NCI-H2107 (cell line): ENCODE measurements at regions not wholly inside any gene's neighbourhood (a gene's known extent, or its start where the extent isn't known, plus 50 kb on each side); places are given as distances from the start of the nearest gene placed in this dataset.

Experiments used
- DNase-seq: peaks from one replicate; lab custom pipeline; 2025; lab: John Stamatoyannopoulos, UW

- DNase-seq: no peak
Measured at GRCh38 chr1:221162939-221163338, 283.7 kb downstream of the HLX start.

- no peak for DNase-seq
Measured at GRCh38 chr1:221164029-221164428, 284.8 kb downstream of the HLX start.

GRCh38 chr1:221164951-221165838 is 286.0 kb downstream of the HLX start:
- no peak for DNase-seq

GRCh38 chr1:221165839-221166500 is 286.7 kb downstream of the HLX start:
- no peak for DNase-seq

- no peak for DNase-seq
Measured at GRCh38 chr1:221166559-221167318, 287.5 kb downstream of the HLX start.

- no peak for DNase-seq
Measured at GRCh38 chr1:221169447-221169889, 290.2 kb downstream of the HLX start.

GRCh38 chr1:221170171-221170570 is 290.9 kb downstream of the HLX start:
- no peak for DNase-seq

- no peak for DNase-seq
Measured at GRCh38 chr1:221171768-221172167, 292.5 kb downstream of the HLX start.

- no peak for DNase-seq
Measured at GRCh38 chr1:221172841-221173240, 293.6 kb downstream of the HLX start.

- DNase-seq: no peak
Measured at GRCh38 chr1:221174330-221174993, 295.2 kb downstream of the HLX start.

- DNase-seq: no peak
Measured at GRCh38 chr1:221175249-221175648, 296.0 kb downstream of the HLX start.

GRCh38 chr1:221180704-221181368 is 301.6 kb downstream of the HLX start:
- DNase-seq: no peak

GRCh38 chr1:221182791-221183533 is 303.7 kb downstream of the HLX start:
- DNase-seq: no peak

GRCh38 chr1:221184131-221184794 is 305.0 kb downstream of the HLX start:
- no peak for DNase-seq

- no peak for DNase-seq
Measured at GRCh38 chr1:221187174-221187573, 307.9 kb downstream of the HLX start.

- no peak for DNase-seq
Measured at GRCh38 chr1:221188458-221188857, 309.2 kb downstream of the HLX start.

- no peak for DNase-seq
Measured at GRCh38 chr1:221190249-221190648, 311.0 kb downstream of the HLX start.

- no peak for DNase-seq
Measured at GRCh38 chr1:221192055-221192454, 312.8 kb downstream of the HLX start.

- DNase-seq: no peak
Measured at GRCh38 chr1:221200464-221200863, 321.2 kb downstream of the HLX start.

- no peak for DNase-seq
Measured at GRCh38 chr1:221201773-221202172, 322.5 kb downstream of the HLX start.
